Osteocyte (in vitro differentiated cells): ENCODE measurements at regions not wholly inside any gene's neighbourhood (a gene's known extent, or its start where the extent isn't known, plus 50 kb on each side); places are given as distances from the start of the nearest gene placed in this dataset.

Experiments used
- DNase-seq: peaks from one replicate; pipeline ENCODE4 v3.0.0; 2021; ENCODE audit warnings: mixed read lengths; ENCODE audit not compliant: unreplicated experiment; ENCODE audit errors: extremely low spot score
- H3K27ac Mint-ChIP-seq: one replicate; pipeline ENCODE4 v1.8.0; 2021; ENCODE audit warnings: mild to moderate bottlenecking, mixed read lengths; ENCODE audit not compliant: unreplicated experiment
- H3K27me3 Mint-ChIP-seq: one replicate; pipeline ENCODE4 v1.8.0; 2021; ENCODE audit warnings: mixed read lengths; ENCODE audit not compliant: unreplicated experiment
- H3K36me3 Mint-ChIP-seq: one replicate; pipeline ENCODE4 v1.8.0; 2021; ENCODE audit warnings: mixed read lengths; ENCODE audit not compliant: unreplicated experiment
- H3K4me1 Mint-ChIP-seq: one replicate; pipeline ENCODE4 v1.8.0; 2021; ENCODE audit warnings: mixed read lengths; ENCODE audit not compliant: unreplicated experiment
- H3K4me3 Mint-ChIP-seq: one replicate; pipeline ENCODE4 v1.8.0; 2021; ENCODE audit warnings: mild to moderate bottlenecking, moderate library complexity, mixed read lengths; ENCODE audit not compliant: unreplicated experiment
- H3K9me3 Mint-ChIP-seq: one replicate; pipeline ENCODE4 v1.8.0; 2021; ENCODE audit warnings: mixed read lengths; ENCODE audit not compliant: unreplicated experiment
- TF ChIP-seq, protein P1 (sequence below): fragments of 200-600 bp; sonication (generic); IDR thresholded peaks from 2 replicates; pipeline ENCODE4 v1.5.0; 2021; ENCODE audit warnings: antibody characterized with exemption, mild to moderate bottlenecking, moderate library complexity

DNA sequence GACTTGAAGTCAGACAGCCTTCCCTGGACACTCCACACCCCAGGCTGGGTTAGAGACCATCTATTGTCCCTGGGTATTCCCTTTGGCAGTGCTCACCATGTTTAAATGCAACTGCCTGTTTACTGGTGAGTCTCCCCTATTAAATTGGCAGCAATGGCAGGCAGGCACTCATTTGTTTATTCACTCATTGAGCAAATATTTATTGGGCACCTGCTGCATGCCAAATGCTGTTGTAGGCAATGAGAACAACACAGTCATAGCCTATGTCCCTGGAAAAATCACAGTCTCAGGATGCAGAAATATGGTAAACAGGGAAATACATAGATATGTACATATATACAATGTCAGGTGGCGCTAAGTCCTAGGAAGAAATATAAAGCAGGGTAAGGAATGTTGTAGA lies 212.8 kb downstream of the SUDS3 start:
- Mint-ChIP-seq H3K4me1 (no peaks in the 10 kb centered on the region), H3K4me3 (no peak overlapping the region), H3K36me3 (no peaks in the 10 kb centered on the region), H3K27ac (no peak overlapping the region), H3K27me3 (no peaks in the 10 kb centered on the region), H3K9me3 (no peaks in the 10 kb centered on the region)
- DNase-seq, result no peak
- TF ChIP-seq, protein P1, sequence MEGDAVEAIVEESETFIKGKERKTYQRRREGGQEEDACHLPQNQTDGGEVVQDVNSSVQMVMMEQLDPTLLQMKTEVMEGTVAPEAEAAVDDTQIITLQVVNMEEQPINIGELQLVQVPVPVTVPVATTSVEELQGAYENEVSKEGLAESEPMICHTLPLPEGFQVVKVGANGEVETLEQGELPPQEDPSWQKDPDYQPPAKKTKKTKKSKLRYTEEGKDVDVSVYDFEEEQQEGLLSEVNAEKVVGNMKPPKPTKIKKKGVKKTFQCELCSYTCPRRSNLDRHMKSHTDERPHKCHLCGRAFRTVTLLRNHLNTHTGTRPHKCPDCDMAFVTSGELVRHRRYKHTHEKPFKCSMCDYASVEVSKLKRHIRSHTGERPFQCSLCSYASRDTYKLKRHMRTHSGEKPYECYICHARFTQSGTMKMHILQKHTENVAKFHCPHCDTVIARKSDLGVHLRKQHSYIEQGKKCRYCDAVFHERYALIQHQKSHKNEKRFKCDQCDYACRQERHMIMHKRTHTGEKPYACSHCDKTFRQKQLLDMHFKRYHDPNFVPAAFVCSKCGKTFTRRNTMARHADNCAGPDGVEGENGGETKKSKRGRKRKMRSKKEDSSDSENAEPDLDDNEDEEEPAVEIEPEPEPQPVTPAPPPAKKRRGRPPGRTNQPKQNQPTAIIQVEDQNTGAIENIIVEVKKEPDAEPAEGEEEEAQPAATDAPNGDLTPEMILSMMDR, result no peak

DNA sequence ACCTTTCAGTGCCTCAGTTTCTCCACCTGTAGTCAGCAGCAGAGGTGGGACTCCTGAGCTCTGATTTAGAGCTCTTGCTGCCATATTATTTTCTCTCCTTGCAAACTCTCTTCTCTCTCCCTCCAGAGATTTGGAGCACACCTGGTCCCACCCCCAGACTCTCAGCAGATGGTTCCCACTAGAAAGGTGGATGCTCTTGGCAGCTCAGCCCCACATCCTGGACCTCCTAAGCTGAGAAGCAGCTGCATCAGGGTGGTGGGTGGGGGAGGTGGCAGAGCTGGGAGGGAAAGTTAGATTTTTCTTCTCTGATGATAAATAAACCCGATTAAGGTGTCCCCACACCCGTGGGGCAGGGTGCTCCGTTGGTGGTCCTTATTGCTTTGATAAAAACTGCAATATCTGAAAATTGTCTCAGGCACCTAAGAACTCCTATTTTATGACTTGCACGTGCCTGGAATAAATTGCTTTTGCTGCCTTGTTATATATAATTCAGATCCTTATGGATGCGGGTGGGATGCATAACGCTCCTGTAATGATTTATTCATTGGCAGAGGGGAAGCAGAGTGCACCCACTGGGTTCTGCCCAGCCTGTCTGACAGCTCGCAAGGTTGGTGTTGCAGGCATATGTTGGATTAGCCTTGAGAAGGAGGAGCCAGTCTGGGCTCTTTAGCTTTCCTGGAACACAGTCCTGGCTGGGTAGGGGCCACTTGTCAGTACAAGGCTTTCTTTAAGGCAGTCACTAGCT lies 214.2 kb downstream of the SUDS3 start:
- Mint-ChIP-seq H3K27me3 (no peaks in the 10 kb centered on the region), H3K27ac (no peak overlapping the region), H3K9me3 (peaks cover 6% of the 10 kb centered on the region), H3K4me3 (no peak overlapping the region), H3K4me1 (no peaks in the 10 kb centered on the region), H3K36me3 (no peaks in the 10 kb centered on the region)
- no peak for DNase-seq
- TF ChIP-seq, protein P1, result no peak

DNA sequence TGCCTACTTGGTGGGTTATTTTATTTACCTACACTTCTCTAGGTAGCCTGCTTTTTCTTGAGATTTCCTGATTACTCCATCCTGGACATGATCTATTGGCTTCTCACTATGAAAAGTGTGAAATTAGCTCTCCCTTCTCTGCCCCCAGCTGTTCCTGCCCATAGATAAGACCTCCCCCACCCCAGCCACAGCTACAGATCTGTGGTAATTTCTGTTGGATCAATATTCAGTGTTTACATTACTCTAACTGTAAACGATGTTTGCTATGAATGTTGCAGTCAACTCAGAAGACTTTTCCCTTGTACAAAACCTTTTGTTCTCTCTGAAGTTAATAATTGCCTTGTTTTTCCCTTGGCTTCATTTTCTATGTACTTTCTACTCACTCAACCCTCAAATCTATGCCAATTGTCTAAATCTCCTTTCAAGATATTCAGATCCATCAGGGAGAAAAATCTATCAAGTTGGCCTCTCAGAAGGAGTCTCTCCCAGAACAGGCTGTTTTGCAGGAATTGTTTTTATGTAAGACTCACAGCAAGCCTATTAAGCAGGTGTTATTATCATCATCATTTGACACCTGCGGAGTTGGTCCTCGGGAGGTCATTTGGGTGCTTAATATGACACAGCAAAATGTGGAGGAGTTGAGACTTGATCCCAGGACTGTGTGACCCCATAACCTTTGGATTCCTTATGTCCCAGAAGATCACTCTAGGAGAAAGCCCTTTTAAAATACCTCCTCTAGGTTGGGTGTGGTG lies 227.4 kb downstream of the SUDS3 start:
- H3K27me3 Mint-ChIP-seq, result no peaks in the 10 kb centered on the region
- DNase-seq, result no peak
- H3K4me1 Mint-ChIP-seq, result no peaks in the 10 kb centered on the region
- no peaks in the 10 kb centered on the region for H3K36me3 Mint-ChIP-seq
- no peak overlapping the region for H3K4me3 Mint-ChIP-seq
- no peaks in the 10 kb centered on the region for H3K9me3 Mint-ChIP-seq
- TF ChIP-seq, protein P1, result no peak
- H3K27ac Mint-ChIP-seq, result no peak overlapping the region

DNA sequence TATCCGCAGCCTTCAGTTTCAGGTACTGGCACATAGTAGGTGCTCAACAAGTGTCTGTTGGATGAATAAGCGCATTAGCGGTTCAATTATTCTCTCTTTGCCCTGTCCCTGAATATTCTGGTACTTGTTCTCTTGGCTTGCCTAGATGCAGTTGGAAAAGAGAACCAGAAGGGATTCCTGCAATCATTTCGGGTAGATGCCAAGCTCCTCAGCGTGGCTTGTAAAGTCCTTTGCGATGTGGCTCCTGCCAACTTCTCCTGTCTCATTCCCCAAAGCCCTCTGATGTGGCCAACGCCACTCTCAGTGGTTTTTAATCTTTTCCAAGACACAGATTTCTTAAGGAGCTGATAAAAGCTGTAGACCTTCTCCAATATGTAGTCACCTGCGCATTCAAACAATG lies 230.3 kb downstream of the SUDS3 start:
- no peak for DNase-seq
- TF ChIP-seq, protein P1, result no peak
- H3K27me3 Mint-ChIP-seq, result no peaks in the 10 kb centered on the region
- no peak overlapping the region for H3K27ac Mint-ChIP-seq
- H3K4me3 Mint-ChIP-seq, result no peak overlapping the region
- H3K36me3 Mint-ChIP-seq, result no peaks in the 10 kb centered on the region
- no peaks in the 10 kb centered on the region for H3K4me1 Mint-ChIP-seq
- no peaks in the 10 kb centered on the region for H3K9me3 Mint-ChIP-seq

DNA sequence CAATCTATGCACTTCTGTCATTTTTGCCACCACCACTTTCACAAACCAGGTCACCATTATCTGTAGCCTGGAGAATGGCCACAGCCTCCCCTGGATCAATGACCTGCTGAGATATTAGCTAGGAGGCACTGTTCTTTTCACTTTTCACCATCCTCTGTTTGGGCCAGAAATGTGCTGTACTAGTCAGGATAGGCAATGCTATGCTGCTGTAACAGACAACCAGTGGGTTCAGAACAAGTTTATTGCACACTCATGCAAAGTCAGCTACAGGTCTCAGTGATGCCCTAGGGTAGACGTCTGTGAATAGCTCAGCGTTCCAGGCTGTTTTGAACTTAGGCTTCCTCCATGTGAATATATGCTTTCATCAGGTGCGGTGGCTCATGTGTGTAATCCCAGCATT lies 231.5 kb downstream of the SUDS3 start:
- Mint-ChIP-seq H3K9me3 (peaks cover 2% of the 10 kb centered on the region), H3K4me1 (no peaks in the 10 kb centered on the region), H3K4me3 (no peak overlapping the region), H3K36me3 (no peaks in the 10 kb centered on the region), H3K27ac (no peak overlapping the region), H3K27me3 (no peaks in the 10 kb centered on the region)
- TF ChIP-seq, protein P1, result no peak
- no peak for DNase-seq
